ENCODE measurements at regions not wholly inside any gene's neighbourhood (a gene's known extent, or its start where the extent isn't known, plus 50 kb on each side); places are given as distances from the start of the nearest gene placed in this dataset.
A peak's percentile ranks its signal among the peaks of the same experiment; 100 is the strongest.

DNA sequence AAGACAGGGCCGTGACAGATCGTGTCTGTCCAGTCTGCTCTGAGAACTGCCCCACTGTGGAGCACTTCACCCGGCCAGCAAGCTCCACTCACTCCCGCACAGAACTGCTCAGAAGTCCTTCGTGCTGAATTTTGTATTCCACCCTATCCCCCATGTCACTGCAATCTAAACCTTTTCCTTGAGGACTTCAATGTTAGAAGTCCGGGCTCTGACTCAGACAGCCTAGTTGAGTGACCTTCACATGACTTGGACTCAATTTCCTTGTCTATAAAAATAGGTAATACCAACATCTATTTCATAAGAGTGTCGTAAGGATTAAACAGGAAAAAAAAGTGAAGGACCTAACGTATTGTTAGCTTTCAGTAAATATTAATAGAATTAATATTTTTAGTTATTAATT lies 161.6 kb downstream of the QRSL1 start:
- in situ Hi-C loops (cut with MboI), result no loop called here
- ChIA-PET POLR2A (no interaction called here), CTCF (ENCODE audit: low intra/inter-chr PET ratio) (no interaction called here)
- intact Hi-C loops (cut with micrococcal nuclease), result no loop called here
- H3K9me1 ChIP-seq (ENCODE audit: control insufficient read depth, insufficient read depth, low read length), result no peaks in the 10 kb centered on the region
- H3K4me2 ChIP-seq (ENCODE audit: insufficient read depth, low read length), result no peak overlapping the region
- H3K9me3 ChIP-seq (replicated peaks; ENCODE audit: control insufficient read depth, insufficient read depth, low read depth, low read length), result no peaks in the 10 kb centered on the region
- H3K27me3 ChIP-seq (ENCODE audit: control insufficient read depth in 2 of 2, insufficient read depth in 2 of 2, low read length in 2 of 2), result peaks cover 0 to 5% of the 10 kb centered on the region in 2 experiments; a peak in 1 of 5 replicates
- 0 out of 2 replicates have a peak overlapping the region, but pooled peaks have one; percentile 26 for H2AFZ ChIP-seq (ENCODE audit: low read depth, low read length)
- H3K36me3 ChIP-seq (ENCODE audit: control insufficient read depth, insufficient read depth, low read length), result no peaks in the 10 kb centered on the region
- no peak overlapping the region for H3K9ac ChIP-seq (ENCODE audit: insufficient read depth in 1 of 2, low read depth in 2 of 2, low read length in 2 of 2)
- no TSS peak for BruUV-seq (replicated peaks)
- WGBS (ENCODE audit: insufficient coverage, low coverage, missing lambda C conversion rate), result 25% methylated on average over 8 of the region's 8 CpGs
- H3K79me2 ChIP-seq (ENCODE audit: control insufficient read depth, insufficient read depth, low read length), result no peaks in the 10 kb centered on the region
- H3K27ac ChIP-seq (ENCODE audit: extremely low read depth, low read depth, low read length), result no peak overlapping the region
- peaks cover 0 to 3% of the 10 kb centered on the region in 2 experiments; a peak in 1 of 5 replicates for H3K4me1 ChIP-seq (replicated peaks in 1 of 2; ENCODE audit: control insufficient read depth in 2 of 2, insufficient read depth in 2 of 2, low read length in 2 of 2)
- no peaks in the 10 kb centered on the region for H4K20me1 ChIP-seq (replicated peaks; ENCODE audit: control insufficient read depth, insufficient read depth, low read length)
- peak; percentile 56; the same call in 2 of the 3 replicates for ATAC-seq
- FAIRE-seq, result no peak
- no peak for DNase-seq (ENCODE audit: extremely low read depth in 1 of 4, low spot score in 3 of 4)
- no peak overlapping the region for H3K4me3 ChIP-seq
- TF ChIP-seq, protein P1, sequence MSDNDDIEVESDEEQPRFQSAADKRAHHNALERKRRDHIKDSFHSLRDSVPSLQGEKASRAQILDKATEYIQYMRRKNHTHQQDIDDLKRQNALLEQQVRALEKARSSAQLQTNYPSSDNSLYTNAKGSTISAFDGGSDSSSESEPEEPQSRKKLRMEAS (CRISPR knock-in tag; IDR thresholded peaks at IDR 0.05), result no peak
- TF ChIP-seq, protein P2, sequence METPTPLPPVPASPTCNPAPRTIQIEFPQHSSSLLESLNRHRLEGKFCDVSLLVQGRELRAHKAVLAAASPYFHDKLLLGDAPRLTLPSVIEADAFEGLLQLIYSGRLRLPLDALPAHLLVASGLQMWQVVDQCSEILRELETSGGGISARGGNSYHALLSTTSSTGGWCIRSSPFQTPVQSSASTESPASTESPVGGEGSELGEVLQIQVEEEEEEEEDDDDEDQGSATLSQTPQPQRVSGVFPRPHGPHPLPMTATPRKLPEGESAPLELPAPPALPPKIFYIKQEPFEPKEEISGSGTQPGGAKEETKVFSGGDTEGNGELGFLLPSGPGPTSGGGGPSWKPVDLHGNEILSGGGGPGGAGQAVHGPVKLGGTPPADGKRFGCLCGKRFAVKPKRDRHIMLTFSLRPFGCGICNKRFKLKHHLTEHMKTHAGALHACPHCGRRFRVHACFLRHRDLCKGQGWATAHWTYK (CRISPR knock-in tag; IDR thresholded peaks at IDR 0.05), result no peak
- no peak for TF ChIP-seq HIVEP1 (CRISPR knock-in tag; IDR thresholded peaks at IDR 0.05)
- TF ChIP-seq, protein P3, sequence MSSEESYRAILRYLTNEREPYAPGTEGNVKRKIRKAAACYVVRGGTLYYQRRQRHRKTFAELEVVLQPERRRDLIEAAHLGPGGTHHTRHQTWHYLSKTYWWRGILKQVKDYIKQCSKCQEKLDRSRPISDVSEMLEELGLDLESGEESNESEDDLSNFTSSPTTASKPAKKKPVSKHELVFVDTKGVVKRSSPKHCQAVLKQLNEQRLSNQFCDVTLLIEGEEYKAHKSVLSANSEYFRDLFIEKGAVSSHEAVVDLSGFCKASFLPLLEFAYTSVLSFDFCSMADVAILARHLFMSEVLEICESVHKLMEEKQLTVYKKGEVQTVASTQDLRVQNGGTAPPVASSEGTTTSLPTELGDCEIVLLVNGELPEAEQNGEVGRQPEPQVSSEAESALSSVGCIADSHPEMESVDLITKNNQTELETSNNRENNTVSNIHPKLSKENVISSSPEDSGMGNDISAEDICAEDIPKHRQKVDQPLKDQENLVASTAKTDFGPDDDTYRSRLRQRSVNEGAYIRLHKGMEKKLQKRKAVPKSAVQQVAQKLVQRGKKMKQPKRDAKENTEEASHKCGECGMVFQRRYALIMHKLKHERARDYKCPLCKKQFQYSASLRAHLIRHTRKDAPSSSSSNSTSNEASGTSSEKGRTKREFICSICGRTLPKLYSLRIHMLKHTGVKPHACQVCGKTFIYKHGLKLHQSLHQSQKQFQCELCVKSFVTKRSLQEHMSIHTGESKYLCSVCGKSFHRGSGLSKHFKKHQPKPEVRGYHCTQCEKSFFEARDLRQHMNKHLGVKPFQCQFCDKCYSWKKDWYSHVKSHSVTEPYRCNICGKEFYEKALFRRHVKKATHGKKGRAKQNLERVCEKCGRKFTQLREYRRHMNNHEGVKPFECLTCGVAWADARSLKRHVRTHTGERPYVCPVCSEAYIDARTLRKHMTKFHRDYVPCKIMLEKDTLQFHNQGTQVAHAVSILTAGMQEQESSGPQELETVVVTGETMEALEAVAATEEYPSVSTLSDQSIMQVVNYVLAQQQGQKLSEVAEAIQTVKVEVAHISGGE (CRISPR knock-in tag; IDR thresholded peaks at IDR 0.05), result no peak
- TF ChIP-seq, protein P4, sequence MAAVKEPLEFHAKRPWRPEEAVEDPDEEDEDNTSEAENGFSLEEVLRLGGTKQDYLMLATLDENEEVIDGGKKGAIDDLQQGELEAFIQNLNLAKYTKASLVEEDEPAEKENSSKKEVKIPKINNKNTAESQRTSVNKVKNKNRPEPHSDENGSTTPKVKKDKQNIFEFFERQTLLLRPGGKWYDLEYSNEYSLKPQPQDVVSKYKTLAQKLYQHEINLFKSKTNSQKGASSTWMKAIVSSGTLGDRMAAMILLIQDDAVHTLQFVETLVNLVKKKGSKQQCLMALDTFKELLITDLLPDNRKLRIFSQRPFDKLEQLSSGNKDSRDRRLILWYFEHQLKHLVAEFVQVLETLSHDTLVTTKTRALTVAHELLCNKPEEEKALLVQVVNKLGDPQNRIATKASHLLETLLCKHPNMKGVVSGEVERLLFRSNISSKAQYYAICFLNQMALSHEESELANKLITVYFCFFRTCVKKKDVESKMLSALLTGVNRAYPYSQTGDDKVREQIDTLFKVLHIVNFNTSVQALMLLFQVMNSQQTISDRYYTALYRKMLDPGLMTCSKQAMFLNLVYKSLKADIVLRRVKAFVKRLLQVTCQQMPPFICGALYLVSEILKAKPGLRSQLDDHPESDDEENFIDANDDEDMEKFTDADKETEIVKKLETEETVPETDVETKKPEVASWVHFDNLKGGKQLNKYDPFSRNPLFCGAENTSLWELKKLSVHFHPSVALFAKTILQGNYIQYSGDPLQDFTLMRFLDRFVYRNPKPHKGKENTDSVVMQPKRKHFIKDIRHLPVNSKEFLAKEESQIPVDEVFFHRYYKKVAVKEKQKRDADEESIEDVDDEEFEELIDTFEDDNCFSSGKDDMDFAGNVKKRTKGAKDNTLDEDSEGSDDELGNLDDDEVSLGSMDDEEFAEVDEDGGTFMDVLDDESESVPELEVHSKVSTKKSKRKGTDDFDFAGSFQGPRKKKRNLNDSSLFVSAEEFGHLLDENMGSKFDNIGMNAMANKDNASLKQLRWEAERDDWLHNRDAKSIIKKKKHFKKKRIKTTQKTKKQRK (IDR thresholded peaks at IDR 0.05; ENCODE audit: borderline replicate concordance, low read depth, low read length), result no peak
- no peak for TF ChIP-seq ZNF699 (CRISPR knock-in tag; IDR thresholded peaks at IDR 0.05; ENCODE audit: insufficient replicate concordance)
- TF ChIP-seq, protein P5, sequence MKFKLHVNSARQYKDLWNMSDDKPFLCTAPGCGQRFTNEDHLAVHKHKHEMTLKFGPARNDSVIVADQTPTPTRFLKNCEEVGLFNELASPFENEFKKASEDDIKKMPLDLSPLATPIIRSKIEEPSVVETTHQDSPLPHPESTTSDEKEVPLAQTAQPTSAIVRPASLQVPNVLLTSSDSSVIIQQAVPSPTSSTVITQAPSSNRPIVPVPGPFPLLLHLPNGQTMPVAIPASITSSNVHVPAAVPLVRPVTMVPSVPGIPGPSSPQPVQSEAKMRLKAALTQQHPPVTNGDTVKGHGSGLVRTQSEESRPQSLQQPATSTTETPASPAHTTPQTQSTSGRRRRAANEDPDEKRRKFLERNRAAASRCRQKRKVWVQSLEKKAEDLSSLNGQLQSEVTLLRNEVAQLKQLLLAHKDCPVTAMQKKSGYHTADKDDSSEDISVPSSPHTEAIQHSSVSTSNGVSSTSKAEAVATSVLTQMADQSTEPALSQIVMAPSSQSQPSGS (CRISPR knock-in tag; IDR thresholded peaks at IDR 0.05), result no peak
- TF ChIP-seq XRCC4 (IDR thresholded peaks at IDR 0.05; ENCODE audit: extremely low read depth, insufficient read depth, insufficient read length), result no peak
- TF ChIP-seq BCL6 (CRISPR knock-in tag; IDR thresholded peaks at IDR 0.05), result no peak
- TF ChIP-seq HNRNPUL1 (IDR thresholded peaks at IDR 0.05; ENCODE audit: low read length), result no peak
- TF ChIP-seq THRAP3 (IDR thresholded peaks at IDR 0.05; ENCODE audit: borderline replicate concordance), result no peak
- no peak for TF ChIP-seq MEF2D (tag; conservative IDR thresholded peaks at IDR 0.05; ENCODE audit: low read depth)

All from K562 (cell line).